ENCODE measurements at regions not wholly inside any gene's neighbourhood (a gene's known extent, or its start where the extent isn't known, plus 50 kb on each side); places are given as distances from the start of the nearest gene placed in this dataset.

- TF ChIP-seq CTCF (IDR thresholded peaks at IDR 0.05; ENCODE audit: low read depth, low read length): no peak
- H3K4me3 ChIP-seq (ENCODE audit: low read depth, low read length): no peak overlapping the region
These were observed 309.4 kb upstream of the CDH5 start for GRCh38 chr16:66057057-66057456.

- H3K4me3 ChIP-seq (ENCODE audit: low read depth, low read length): no peak overlapping the region
- TF ChIP-seq CTCF (IDR thresholded peaks at IDR 0.05; ENCODE audit: low read depth, low read length): no peak
These were observed 312.4 kb upstream of the CDH5 start for GRCh38 chr16:66054095-66054494.

- no peak overlapping the region for H3K4me3 ChIP-seq (ENCODE audit: low read depth, low read length)
- TF ChIP-seq CTCF (IDR thresholded peaks at IDR 0.05; ENCODE audit: low read depth, low read length): no peak
These were observed 313.7 kb upstream of the CDH5 start for GRCh38 chr16:66052745-66053144.

- no peak for TF ChIP-seq CTCF (IDR thresholded peaks at IDR 0.05; ENCODE audit: low read depth, low read length)
- no peak overlapping the region for H3K4me3 ChIP-seq (ENCODE audit: low read depth, low read length)
These were observed 315.5 kb upstream of the CDH5 start for GRCh38 chr16:66050991-66051390.

GRCh38 chr16:66049865-66050264 is 316.6 kb upstream of the CDH5 start:
- no peak for TF ChIP-seq CTCF (IDR thresholded peaks at IDR 0.05; ENCODE audit: low read depth, low read length)
- H3K4me3 ChIP-seq (ENCODE audit: low read depth, low read length): no peak overlapping the region

- TF ChIP-seq CTCF (IDR thresholded peaks at IDR 0.05; ENCODE audit: low read depth, low read length): no peak
- H3K4me3 ChIP-seq (ENCODE audit: low read depth, low read length): no peak overlapping the region
These were observed 320.9 kb upstream of the CDH5 start for GRCh38 chr16:66045626-66046025.

- no peak for TF ChIP-seq CTCF (IDR thresholded peaks at IDR 0.05; ENCODE audit: low read depth, low read length)
These were observed 321.9 kb upstream of the CDH5 start for GRCh38 chr16:66044556-66044955.

More at GRCh38 chr16:66044556-66044955, 321.9 kb upstream of the CDH5 start:
- no peak overlapping the region for H3K4me3 ChIP-seq (ENCODE audit: low read depth, low read length)
